H9 (cell line): ENCODE measurements at regions not wholly inside any gene's neighbourhood (a gene's known extent, or its start where the extent isn't known, plus 50 kb on each side); places are given as distances from the start of the nearest gene placed in this dataset.
"Not testable (repeated sequence)": the region's sequence is repeated elsewhere in the genome, so short reads cannot be mapped to it uniquely, and the experiment has no call there.

Source experiments
- DNase-seq: peaks from one replicate; pipeline ENCODE4 v3.0.0-alpha.2; 2017
- H2AFZ ChIP-seq: one replicate; pipeline ENCODE4 v1.6.1; 2013; ENCODE audit warnings: mild to moderate bottlenecking, low read length, control low read depth, moderate library complexity
- H2AK5ac ChIP-seq: 2 replicates; pipeline ENCODE4 v1.6.1; 2013; ENCODE audit warnings: low read length, control low read depth, mixed read lengths; ENCODE audit not compliant: insufficient read length
- H2BK120ac ChIP-seq: one replicate; pipeline ENCODE4 v1.6.1; 2013; ENCODE audit warnings: low read depth, mild to moderate bottlenecking, low read length, control low read depth, inconsistent platforms; ENCODE audit not compliant: poor library complexity, severe bottlenecking
- H2BK12ac ChIP-seq: 2 replicates; pipeline ENCODE4 v1.6.1; 2013; ENCODE audit warnings: low read length, control low read depth, mixed read lengths, low read depth; ENCODE audit not compliant: insufficient read length
- H2BK15ac ChIP-seq: 2 replicates; pipeline ENCODE4 v1.6.1; 2013; ENCODE audit warnings: low read depth, low read length, control low read depth
- H2BK20ac ChIP-seq: one replicate; pipeline ENCODE4 v1.6.1; 2013; ENCODE audit warnings: low read depth, mild to moderate bottlenecking, low read length, control low read depth, inconsistent platforms; ENCODE audit not compliant: poor library complexity, severe bottlenecking
- H2BK5ac ChIP-seq: 2 replicates; pipeline ENCODE4 v1.6.1; 2013; ENCODE audit warnings: low read length, control low read depth, mixed read lengths; ENCODE audit not compliant: insufficient read length
- H3K14ac ChIP-seq: 2 replicates; pipeline ENCODE4 v1.6.1; 2013; ENCODE audit warnings: low read length, control low read depth; ENCODE audit not compliant: insufficient read depth
- H3K18ac ChIP-seq: 2 replicates; pipeline ENCODE4 v1.6.1; 2013; ENCODE audit warnings: low read depth, mild to moderate bottlenecking, mixed read lengths, low read length, control low read depth; ENCODE audit not compliant: insufficient read length
- H3K23ac ChIP-seq: 2 replicates; pipeline ENCODE4 v1.6.1; 2013; ENCODE audit warnings: low read length, control low read depth, mixed read lengths, low read depth; ENCODE audit not compliant: insufficient read length
- H3K23me2 ChIP-seq: 2 replicates; pipeline ENCODE4 v1.6.1; 2013; ENCODE audit warnings: low read depth, mild to moderate bottlenecking, mixed read lengths, low read length, control low read depth; ENCODE audit not compliant: insufficient read length, poor library complexity, severe bottlenecking
- H3K27ac ChIP-seq: 2 replicates; pipeline ENCODE4 v1.5.1; 2013; ENCODE audit warnings: low read length, control low read depth, mixed read lengths, low read depth; ENCODE audit not compliant: insufficient read length
- H3K27me3 ChIP-seq: 2 replicates; pipeline ENCODE4 v1.6.1; 2013; ENCODE audit warnings: low read length, control low read depth, inconsistent platforms; ENCODE audit not compliant: insufficient read depth
- H3K4ac ChIP-seq: 2 replicates; pipeline ENCODE4 v1.6.1; 2013; ENCODE audit warnings: low read depth, mild to moderate bottlenecking, control low read depth, inconsistent platforms, low read length, moderate library complexity
- H3K4me1 ChIP-seq: 2 replicates; pipeline ENCODE4 v1.6.1; 2013; ENCODE audit warnings: low read length, control low read depth, inconsistent platforms; ENCODE audit not compliant: insufficient read depth
- H3K4me2 ChIP-seq: 2 replicates; pipeline ENCODE4 v1.6.1; 2013; ENCODE audit warnings: low read length, control low read depth, mixed read lengths; ENCODE audit not compliant: insufficient read length, insufficient read depth
- H3K56ac ChIP-seq: 2 replicates; pipeline ENCODE4 v1.6.1; 2013; ENCODE audit warnings: low read depth, mild to moderate bottlenecking, mixed read lengths, low read length, control low read depth; ENCODE audit not compliant: insufficient read length
- H3K79me1 ChIP-seq: 2 replicates; pipeline ENCODE4 v1.6.1; 2013; ENCODE audit warnings: low read depth, mild to moderate bottlenecking, moderate library complexity, low read length, control low read depth, inconsistent platforms; ENCODE audit not compliant: insufficient read depth, poor library complexity, severe bottlenecking
- H3K79me2 ChIP-seq: 2 replicates; pipeline ENCODE4 v1.6.1; 2013; ENCODE audit warnings: low read length, control low read depth, inconsistent platforms; ENCODE audit not compliant: insufficient read depth
- H3K9ac ChIP-seq: 2 replicates; pipeline ENCODE4 v1.6.1; 2013; ENCODE audit warnings: low read length, control low read depth, mixed read lengths; ENCODE audit not compliant: insufficient read length; ENCODE audit errors: extremely low read depth
- H3K9me3 ChIP-seq: one replicate; pipeline ENCODE4 v1.6.1; 2013; ENCODE audit warnings: low read depth, low read length, inconsistent platforms; ENCODE audit not compliant: control insufficient read depth
- H3T11ph ChIP-seq: one replicate; pipeline ENCODE4 v1.6.1; 2013; ENCODE audit warnings: mild to moderate bottlenecking, low read length, control low read depth, inconsistent platforms
- H4K20me1 ChIP-seq: one replicate; pipeline ENCODE4 v1.6.1; 2013; ENCODE audit not compliant: control insufficient read depth, insufficient read length, insufficient read depth
- H4K5ac ChIP-seq: 2 replicates; pipeline ENCODE4 v1.6.1; 2013; ENCODE audit warnings: low read depth, mild to moderate bottlenecking, mixed read lengths, low read length, control low read depth; ENCODE audit not compliant: insufficient read length
- H4K8ac ChIP-seq: replicated peaks from 2 replicates; pipeline ENCODE4 v1.6.1; 2013; ENCODE audit warnings: low read length, control low read depth, mixed read lengths, low read depth; ENCODE audit not compliant: insufficient read length
- H4K91ac ChIP-seq: 2 replicates; pipeline ENCODE4 v1.6.1; 2013; ENCODE audit warnings: low read depth, mild to moderate bottlenecking, moderate library complexity, mixed read lengths, low read length, control low read depth; ENCODE audit not compliant: insufficient read length
- H3K27ac Mint-ChIP-seq, 3 experiments: 2 replicates in 2 of 3; 3 replicates in 1 of 3; pipeline ENCODE4 v1.8.0; 2020 to 2021; ENCODE audit warnings: mixed read lengths in 3 of 3, mild to moderate bottlenecking in 1 of 3, moderate library complexity in 1 of 3
- H3K27me3 Mint-ChIP-seq: 2 replicates; pipeline ENCODE4 v1.8.0; 2021; ENCODE audit warnings: low read depth, mild to moderate bottlenecking, moderate library complexity, mixed read lengths
- H3K36me3 Mint-ChIP-seq, 3 experiments: 2 replicates in 2 of 3; 3 replicates in 1 of 3; pipeline ENCODE4 v1.8.0; 2020 to 2021; ENCODE audit warnings: low read depth in 3 of 3, mixed read lengths in 3 of 3; ENCODE audit not compliant: insufficient read depth in 1 of 3
- H3K4me1 Mint-ChIP-seq, 2 experiments: 2 replicates each; pipeline ENCODE4 v1.8.0; 2020; ENCODE audit warnings: mixed read lengths in 2 of 2
- H3K4me3 Mint-ChIP-seq, 2 experiments: 2 replicates in 1 of 2; 3 replicates in 1 of 2; pipeline ENCODE4 v1.8.0; 2020 to 2021; ENCODE audit warnings: mild to moderate bottlenecking in 2 of 2, mixed read lengths in 2 of 2, moderate library complexity in 1 of 2
- H3K9me3 Mint-ChIP-seq, 2 experiments: 2 replicates in 1 of 2; 3 replicates in 1 of 2; pipeline ENCODE4 v1.8.0; 2020; ENCODE audit warnings: mild to moderate bottlenecking in 2 of 2, mixed read lengths in 2 of 2, moderate library complexity in 1 of 2
- WGBS: extraction: QIAGEN DNeasy Blood & Tissue Kit; methylation state at CpG from one replicate; pipeline ENCODE4 v1.1.7; 2013; ENCODE audit warnings: missing lambda C conversion rate, low lambda C conversion rate, mixed read lengths; ENCODE audit not compliant: insufficient read length; ENCODE audit errors: extremely low coverage; 5-methylcytosine and 5-hydroxymethylcytosine counted together
- TF ChIP-seq, protein P1 (sequence below): fragments of 200-600 bp; sonication (generic); conservative IDR thresholded peaks from 3 replicates; pipeline ENCODE4 v1.8.0; 2021; ENCODE audit warnings: antibody characterized with exemption, mild to moderate bottlenecking

DNA sequence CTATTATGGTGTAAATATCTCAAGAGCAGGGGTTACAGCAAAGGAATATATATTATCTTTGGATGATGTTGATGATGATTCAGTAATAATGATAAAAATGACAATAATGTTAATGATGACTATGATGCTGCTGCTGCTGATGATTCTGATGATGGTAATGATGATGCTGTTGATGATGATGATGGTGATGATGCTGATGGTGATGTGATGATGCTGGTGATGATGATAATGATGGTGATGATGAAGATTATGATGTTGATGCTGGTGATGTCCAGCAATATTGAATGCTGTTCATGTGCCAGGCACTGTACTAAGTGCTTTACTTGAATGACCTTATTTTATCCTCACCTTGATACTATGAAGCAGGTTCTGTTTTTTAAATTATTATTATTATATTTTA is 226.0 kb upstream of the ANKH start:
- H3K4me1 Mint-ChIP-seq: no peaks in the 10 kb centered on the region
- no peak overlapping the region for H3K14ac ChIP-seq
- no peak overlapping the region for H2BK20ac ChIP-seq
- no peak overlapping the region for H4K5ac ChIP-seq
- H3K4ac ChIP-seq: no peak overlapping the region
- no peak overlapping the region for H3K27ac ChIP-seq
- no peak overlapping the region for H2BK15ac ChIP-seq
- H3K9me3 ChIP-seq: no peaks in the 10 kb centered on the region
- no peak overlapping the region for H2AK5ac ChIP-seq
- no peak overlapping the region for H2AFZ ChIP-seq
- H3K56ac ChIP-seq: no peak overlapping the region
- no peak overlapping the region for H4K91ac ChIP-seq
- H3K18ac ChIP-seq: no peak overlapping the region
- H2BK12ac ChIP-seq: no peak overlapping the region
- H3K36me3 Mint-ChIP-seq: peaks cover 0 to 3% (median 2%) of the 10 kb centered on the region in 3 experiments; a peak in 2 of 7 replicates
- peaks cover 6 to 9% of the 10 kb centered on the region in 2 experiments; a peak in 4 of 5 replicates for H3K9me3 Mint-ChIP-seq
- DNase-seq: no peak
- H2BK120ac ChIP-seq: no peak overlapping the region
- no peaks in the 10 kb centered on the region for H3K79me2 ChIP-seq
- H3T11ph ChIP-seq: no peak overlapping the region
- H3K9ac ChIP-seq: no peak overlapping the region
- TF ChIP-seq, protein P1, sequence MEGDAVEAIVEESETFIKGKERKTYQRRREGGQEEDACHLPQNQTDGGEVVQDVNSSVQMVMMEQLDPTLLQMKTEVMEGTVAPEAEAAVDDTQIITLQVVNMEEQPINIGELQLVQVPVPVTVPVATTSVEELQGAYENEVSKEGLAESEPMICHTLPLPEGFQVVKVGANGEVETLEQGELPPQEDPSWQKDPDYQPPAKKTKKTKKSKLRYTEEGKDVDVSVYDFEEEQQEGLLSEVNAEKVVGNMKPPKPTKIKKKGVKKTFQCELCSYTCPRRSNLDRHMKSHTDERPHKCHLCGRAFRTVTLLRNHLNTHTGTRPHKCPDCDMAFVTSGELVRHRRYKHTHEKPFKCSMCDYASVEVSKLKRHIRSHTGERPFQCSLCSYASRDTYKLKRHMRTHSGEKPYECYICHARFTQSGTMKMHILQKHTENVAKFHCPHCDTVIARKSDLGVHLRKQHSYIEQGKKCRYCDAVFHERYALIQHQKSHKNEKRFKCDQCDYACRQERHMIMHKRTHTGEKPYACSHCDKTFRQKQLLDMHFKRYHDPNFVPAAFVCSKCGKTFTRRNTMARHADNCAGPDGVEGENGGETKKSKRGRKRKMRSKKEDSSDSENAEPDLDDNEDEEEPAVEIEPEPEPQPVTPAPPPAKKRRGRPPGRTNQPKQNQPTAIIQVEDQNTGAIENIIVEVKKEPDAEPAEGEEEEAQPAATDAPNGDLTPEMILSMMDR: no peak
- H3K23me2 ChIP-seq: no peaks in the 10 kb centered on the region
- H3K4me3 Mint-ChIP-seq: no peak overlapping the region
- H4K20me1 ChIP-seq: no peaks in the 10 kb centered on the region
- no peaks in the 10 kb centered on the region for H3K27me3 ChIP-seq
- peaks cover 5% of the 10 kb centered on the region; the same call in 1 of the 2 replicates for H3K27me3 Mint-ChIP-seq
- H3K27ac Mint-ChIP-seq: no peak overlapping the region
- no peaks in the 10 kb centered on the region for H3K4me1 ChIP-seq
- H4K8ac ChIP-seq: no peak overlapping the region
- no peak overlapping the region for H3K23ac ChIP-seq
- no peaks in the 10 kb centered on the region for H3K79me1 ChIP-seq
- no peak overlapping the region for H2BK5ac ChIP-seq
- no peak overlapping the region for H3K4me2 ChIP-seq

- not testable (repeated sequence) for H2BK5ac ChIP-seq, H2BK12ac ChIP-seq, H2BK15ac ChIP-seq, H3K18ac ChIP-seq, H3K4me1 ChIP-seq, H3T11ph ChIP-seq, H3K9me3 ChIP-seq, H2BK120ac ChIP-seq, H3K4me3 Mint-ChIP-seq, H3K4ac ChIP-seq, H3K4me2 ChIP-seq, H2BK20ac ChIP-seq, H3K23ac ChIP-seq, H3K27ac Mint-ChIP-seq, H3K79me1 ChIP-seq, H3K9me3 Mint-ChIP-seq, DNase-seq, H3K36me3 Mint-ChIP-seq, H2AFZ ChIP-seq, H3K23me2 ChIP-seq, H3K9ac ChIP-seq, H4K20me1 ChIP-seq, H4K5ac ChIP-seq, H3K4me1 Mint-ChIP-seq, H4K91ac ChIP-seq, H3K56ac ChIP-seq, H2AK5ac ChIP-seq, H3K14ac ChIP-seq, H3K27me3 Mint-ChIP-seq, H3K79me2 ChIP-seq, H3K27ac ChIP-seq, H3K27me3 ChIP-seq, H4K8ac ChIP-seq
- WGBS: no CpG with 5 or more reads among the region's 22 CpGs
These were observed 225.1 kb upstream of the ANKH start for GRCh38 chr5:15096686-15097085.
